ENCODE measurements at regions not wholly inside any gene's neighbourhood (a gene's known extent, or its start where the extent isn't known, plus 50 kb on each side); places are given as distances from the start of the nearest gene placed in this dataset.

DNA sequence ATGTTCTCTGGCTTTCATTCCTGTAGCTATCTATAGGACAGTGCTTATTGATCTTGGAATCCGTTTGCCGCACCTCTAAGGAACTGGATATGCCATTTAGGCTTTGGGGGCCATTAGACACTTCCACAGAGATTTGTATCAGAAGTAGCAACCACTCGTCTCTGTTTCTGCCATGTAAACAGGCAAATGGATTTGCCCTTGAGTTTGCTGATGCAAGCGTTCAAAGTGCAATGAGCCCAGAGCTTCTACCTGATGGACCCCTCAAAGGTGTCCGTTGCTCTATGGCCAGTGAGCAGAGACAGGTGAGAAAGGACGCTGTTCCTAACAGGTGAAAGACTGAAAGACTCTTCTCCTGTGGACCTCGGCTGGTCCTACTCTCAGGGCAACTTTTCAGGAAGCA, 302.9 kb downstream of the ZNF536 start:
- Histone ChIP-seq H3K4me1 (ENCODE audit: control insufficient read depth, insufficient read depth, low read length) (no peaks in the 10 kb centered on the region), H3K27me3 (ENCODE audit: control insufficient read depth, insufficient read depth, low read length) (no peaks in the 10 kb centered on the region), H3K9me3 (ENCODE audit: control insufficient read depth, low read length) (no peaks in the 10 kb centered on the region), H3K36me3 (ENCODE audit: control insufficient read depth, insufficient read depth, low read length) (no peaks in the 10 kb centered on the region), H3K9ac (ENCODE audit: low read length) (no peak overlapping the region), H3K4me3 (ENCODE audit: low read length) (no peak overlapping the region)

DNA sequence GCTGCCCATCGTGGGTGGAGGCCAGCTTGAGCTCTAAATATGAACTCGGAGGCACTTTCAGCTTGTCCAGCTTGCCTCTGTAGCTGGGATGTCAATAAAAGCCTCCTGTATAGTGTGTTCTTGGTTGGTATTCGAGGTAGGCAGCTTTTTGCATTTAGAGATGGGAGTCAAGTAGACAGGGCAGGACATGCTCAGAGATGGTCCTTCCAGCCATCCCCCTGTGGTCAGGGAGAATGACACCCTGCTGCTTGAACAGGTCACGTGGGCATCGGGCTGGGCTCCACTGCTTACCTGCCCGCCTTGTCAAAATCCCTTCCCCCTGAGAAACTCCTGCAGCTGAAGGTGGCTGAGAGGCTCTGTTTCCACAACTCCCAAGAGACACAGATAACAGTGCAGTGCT, 302.5 kb downstream of the ZNF536 start:
- Histone ChIP-seq H3K9ac (ENCODE audit: low read length) (no peak overlapping the region), H3K4me1 (ENCODE audit: control insufficient read depth, insufficient read depth, low read length) (no peaks in the 10 kb centered on the region)

GRCh38 chr19:30673336-30673735, 301.2 kb downstream of the ZNF536 start:
- Histone ChIP-seq H3K36me3 (ENCODE audit: control insufficient read depth, insufficient read depth, low read length) (no peaks in the 10 kb centered on the region), H3K27me3 (ENCODE audit: control insufficient read depth, insufficient read depth, low read length) (no peaks in the 10 kb centered on the region), H3K4me3 (ENCODE audit: low read length) (no peak overlapping the region), H3K9ac (ENCODE audit: low read length) (no peak overlapping the region), H3K4me1 (ENCODE audit: control insufficient read depth, insufficient read depth, low read length) (no peaks in the 10 kb centered on the region), H3K9me3 (ENCODE audit: control insufficient read depth, low read length) (no peaks in the 10 kb centered on the region)

More for the DNA sequence above, 302.5 kb downstream of the ZNF536 start:
- Histone ChIP-seq H3K27me3 (ENCODE audit: control insufficient read depth, insufficient read depth, low read length) (no peaks in the 10 kb centered on the region), H3K4me3 (ENCODE audit: low read length) (no peak overlapping the region), H3K36me3 (ENCODE audit: control insufficient read depth, insufficient read depth, low read length) (no peaks in the 10 kb centered on the region), H3K9me3 (ENCODE audit: control insufficient read depth, low read length) (no peaks in the 10 kb centered on the region)

- Histone ChIP-seq H3K27me3 (ENCODE audit: control insufficient read depth, insufficient read depth, low read length) (no peaks in the 10 kb centered on the region), H3K4me1 (ENCODE audit: control insufficient read depth, insufficient read depth, low read length) (no peaks in the 10 kb centered on the region), H3K36me3 (ENCODE audit: control insufficient read depth, insufficient read depth, low read length) (no peaks in the 10 kb centered on the region), H3K9ac (ENCODE audit: low read length) (no peak overlapping the region), H3K4me3 (ENCODE audit: low read length) (no peak overlapping the region), H3K9me3 (ENCODE audit: control insufficient read depth, low read length) (no peaks in the 10 kb centered on the region)
These were observed 300.7 kb downstream of the ZNF536 start for GRCh38 chr19:30672926-30673325.

- H3K9me3 ChIP-seq (ENCODE audit: control insufficient read depth, low read length) = no peaks in the 10 kb centered on the region
- no peaks in the 10 kb centered on the region for H3K27me3 ChIP-seq (ENCODE audit: control insufficient read depth, insufficient read depth, low read length)
- H3K36me3 ChIP-seq (ENCODE audit: control insufficient read depth, insufficient read depth, low read length) = no peaks in the 10 kb centered on the region
- no peak overlapping the region for H3K9ac ChIP-seq (ENCODE audit: low read length)
- no peaks in the 10 kb centered on the region for H3K4me1 ChIP-seq (ENCODE audit: control insufficient read depth, insufficient read depth, low read length)
- H3K4me3 ChIP-seq (ENCODE audit: low read length) = no peak overlapping the region
These were observed 299.5 kb downstream of the ZNF536 start for GRCh38 chr19:30671622-30672051.

DNA sequence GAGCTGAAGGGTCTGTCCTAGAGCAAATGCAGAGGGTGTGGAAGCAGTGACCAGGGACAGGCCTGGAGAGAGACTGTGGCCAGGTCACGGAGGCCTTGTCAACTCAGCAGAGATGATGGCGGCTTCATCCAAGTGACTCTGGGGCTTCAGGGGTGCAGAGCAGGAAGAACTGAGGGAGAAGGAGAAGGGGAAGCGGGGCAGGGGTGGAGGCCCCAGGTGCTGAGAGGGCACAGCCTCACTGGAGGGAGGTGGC, 299.1 kb downstream of the ZNF536 start:
- Histone ChIP-seq H3K4me1 (ENCODE audit: control insufficient read depth, insufficient read depth, low read length) (no peaks in the 10 kb centered on the region), H3K36me3 (ENCODE audit: control insufficient read depth, insufficient read depth, low read length) (no peaks in the 10 kb centered on the region), H3K27me3 (ENCODE audit: control insufficient read depth, insufficient read depth, low read length) (no peaks in the 10 kb centered on the region), H3K9me3 (ENCODE audit: control insufficient read depth, low read length) (no peaks in the 10 kb centered on the region), H3K4me3 (ENCODE audit: low read length) (no peak overlapping the region), H3K9ac (ENCODE audit: low read length) (no peak overlapping the region)

DNA sequence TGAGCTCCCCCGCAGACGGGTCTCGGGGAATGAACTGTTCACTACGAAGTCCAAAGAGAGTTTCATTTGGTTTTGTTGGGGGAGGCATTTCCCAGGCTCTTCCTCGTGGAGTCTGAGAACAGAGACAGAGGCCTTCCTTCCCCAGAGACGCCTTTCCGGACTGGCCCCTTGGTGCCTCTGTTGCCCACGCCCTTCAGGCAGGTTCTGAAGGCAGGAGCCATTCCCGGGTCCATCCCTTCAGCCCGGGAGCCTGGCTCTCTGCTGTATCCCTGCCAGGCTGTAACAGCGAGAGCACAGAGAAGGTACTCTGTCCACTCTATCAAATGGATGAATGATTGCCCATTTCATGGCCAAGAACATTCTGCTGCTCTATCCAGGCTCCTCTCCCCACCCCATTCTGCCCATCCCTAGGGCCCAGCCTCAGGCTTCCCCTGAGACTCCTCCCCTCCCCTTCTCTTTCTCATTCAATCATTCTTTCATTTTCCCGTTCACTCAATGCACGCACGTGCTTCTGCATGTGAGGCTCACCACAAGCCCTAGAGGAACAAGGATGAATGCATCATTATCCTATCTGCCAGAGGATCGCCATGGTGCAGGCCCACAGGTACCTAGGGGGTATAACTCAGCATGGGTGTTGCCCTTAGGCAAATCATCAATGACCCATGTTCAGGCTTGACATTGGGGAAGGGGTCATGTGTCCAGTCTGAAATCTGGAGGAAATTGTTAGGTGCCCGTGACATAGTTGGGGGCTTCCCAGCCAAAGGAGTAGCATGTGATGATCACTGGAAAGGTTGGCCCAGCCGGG, 298.6 kb downstream of the ZNF536 start:
- Histone ChIP-seq H3K36me3 (ENCODE audit: control insufficient read depth, insufficient read depth, low read length) (no peaks in the 10 kb centered on the region), H3K4me1 (ENCODE audit: control insufficient read depth, insufficient read depth, low read length) (no peaks in the 10 kb centered on the region), H3K4me3 (ENCODE audit: low read length) (no peak overlapping the region), H3K9me3 (ENCODE audit: control insufficient read depth, low read length) (no peaks in the 10 kb centered on the region), H3K27me3 (ENCODE audit: control insufficient read depth, insufficient read depth, low read length) (no peaks in the 10 kb centered on the region), H3K9ac (ENCODE audit: low read length) (no peak overlapping the region)

GRCh38 chr19:30670011-30670329, 297.8 kb downstream of the ZNF536 start:
- Histone ChIP-seq H3K4me3 (ENCODE audit: low read length) (no peak overlapping the region), H3K9ac (ENCODE audit: low read length) (no peak overlapping the region), H3K36me3 (ENCODE audit: control insufficient read depth, insufficient read depth, low read length) (no peaks in the 10 kb centered on the region), H3K4me1 (ENCODE audit: control insufficient read depth, insufficient read depth, low read length) (no peaks in the 10 kb centered on the region), H3K27me3 (ENCODE audit: control insufficient read depth, insufficient read depth, low read length) (no peaks in the 10 kb centered on the region), H3K9me3 (ENCODE audit: control insufficient read depth, low read length) (no peaks in the 10 kb centered on the region)

- H3K27me3 ChIP-seq (ENCODE audit: control insufficient read depth, insufficient read depth, low read length) = no peaks in the 10 kb centered on the region
- H3K9me3 ChIP-seq (ENCODE audit: control insufficient read depth, low read length) = no peaks in the 10 kb centered on the region
- no peak overlapping the region for H3K9ac ChIP-seq (ENCODE audit: low read length)
- H3K4me3 ChIP-seq (ENCODE audit: low read length) = no peak overlapping the region
- no peaks in the 10 kb centered on the region for H3K4me1 ChIP-seq (ENCODE audit: control insufficient read depth, insufficient read depth, low read length)
- no peaks in the 10 kb centered on the region for H3K36me3 ChIP-seq (ENCODE audit: control insufficient read depth, insufficient read depth, low read length)
These were observed 297.3 kb downstream of the ZNF536 start for GRCh38 chr19:30669329-30670010.

- Histone ChIP-seq H3K9me3 (ENCODE audit: control insufficient read depth, low read length) (no peaks in the 10 kb centered on the region), H3K4me3 (ENCODE audit: low read length) (no peak overlapping the region), H3K4me1 (ENCODE audit: control insufficient read depth, insufficient read depth, low read length) (no peaks in the 10 kb centered on the region), H3K36me3 (ENCODE audit: control insufficient read depth, insufficient read depth, low read length) (no peaks in the 10 kb centered on the region), H3K9ac (ENCODE audit: low read length) (no peak overlapping the region), H3K27me3 (ENCODE audit: control insufficient read depth, insufficient read depth, low read length) (no peaks in the 10 kb centered on the region)
These were observed 296.5 kb downstream of the ZNF536 start for GRCh38 chr19:30668521-30669155.

DNA sequence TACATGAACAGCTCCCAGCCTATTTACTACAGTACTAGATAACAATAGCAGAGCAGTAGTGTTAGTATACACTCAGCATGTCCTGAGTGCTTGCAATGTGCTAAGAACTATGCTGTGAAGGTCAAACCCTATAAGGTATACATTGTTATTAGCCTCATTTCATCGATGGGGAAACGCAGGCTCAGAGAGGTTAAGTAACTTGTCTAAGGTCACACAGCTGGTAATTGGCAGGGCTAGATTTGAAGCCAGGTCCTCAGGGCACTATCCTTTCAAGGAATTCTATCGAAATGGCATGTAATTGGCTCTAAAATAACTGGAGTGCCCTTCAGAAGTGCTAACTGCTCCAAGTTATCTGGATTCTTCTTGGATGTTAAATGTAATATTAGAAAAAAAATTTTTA, 295.6 kb downstream of the ZNF536 start:
- Histone ChIP-seq H3K27me3 (ENCODE audit: control insufficient read depth, insufficient read depth, low read length) (no peaks in the 10 kb centered on the region), H3K9ac (ENCODE audit: low read length) (no peak overlapping the region), H3K4me3 (ENCODE audit: low read length) (no peak overlapping the region), H3K9me3 (ENCODE audit: control insufficient read depth, low read length) (no peaks in the 10 kb centered on the region), H3K36me3 (ENCODE audit: control insufficient read depth, insufficient read depth, low read length) (no peaks in the 10 kb centered on the region), H3K4me1 (ENCODE audit: control insufficient read depth, insufficient read depth, low read length) (no peaks in the 10 kb centered on the region)

DNA sequence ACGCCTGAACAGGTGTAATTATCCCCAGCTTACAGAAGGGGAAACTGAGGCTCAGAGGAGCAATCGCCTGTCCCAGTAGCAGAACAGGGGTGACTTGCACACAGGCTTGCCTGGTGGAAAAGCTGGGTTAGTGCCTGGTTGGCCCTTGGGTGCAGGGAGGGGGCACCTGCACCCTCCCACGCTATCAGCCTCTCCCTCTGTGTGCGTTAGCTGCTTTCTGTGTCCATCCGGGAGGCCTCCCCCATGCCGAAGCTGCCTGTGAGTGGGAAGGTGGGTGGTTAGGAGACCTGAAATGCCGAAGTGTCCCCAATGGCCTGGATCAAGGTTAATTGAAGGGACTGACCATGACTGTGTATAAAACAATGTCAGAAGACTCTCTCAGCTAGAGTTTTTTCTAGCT, 295.0 kb downstream of the ZNF536 start:
- Histone ChIP-seq H3K4me1 (ENCODE audit: control insufficient read depth, insufficient read depth, low read length) (no peaks in the 10 kb centered on the region), H3K9ac (ENCODE audit: low read length) (no peak overlapping the region), H3K9me3 (ENCODE audit: control insufficient read depth, low read length) (no peaks in the 10 kb centered on the region), H3K4me3 (ENCODE audit: low read length) (no peak overlapping the region), H3K36me3 (ENCODE audit: control insufficient read depth, insufficient read depth, low read length) (no peaks in the 10 kb centered on the region), H3K27me3 (ENCODE audit: control insufficient read depth, insufficient read depth, low read length) (no peaks in the 10 kb centered on the region)
